Neural cell (in vitro differentiated cells): ENCODE measurements at regions not wholly inside any gene's neighbourhood (a gene's known extent, or its start where the extent isn't known, plus 50 kb on each side); places are given as distances from the start of the nearest gene placed in this dataset.

Experiments used
- H2AFZ ChIP-seq: fragments of 200-600, 300-800 bp; sonication (generic), shearing (Covaris generic); 2 replicates; pipeline ENCODE4 v1.6.0; 2014; ENCODE audit warnings: low read depth, mild to moderate bottlenecking, antibody characterized with exemption, low read length, moderate library complexity
- H3F3A ChIP-seq: fragments of 200-600 bp; shearing (Covaris generic); 2 replicates; pipeline ENCODE4 v1.6.1; 2016; ENCODE audit warnings: mild to moderate bottlenecking, moderate library complexity, mixed read lengths, antibody characterized with exemption, low read length; ENCODE audit not compliant: insufficient read depth, poor library complexity, severe bottlenecking
- H3K27ac ChIP-seq: fragments of 200-600, 300-800 bp; sonication (generic), shearing (Covaris generic); 2 replicates; pipeline ENCODE4 v1.5.1; 2014; ENCODE audit warnings: mild to moderate bottlenecking, low read length, moderate library complexity
- H3K27me3 ChIP-seq: fragments of 300-800, 200-600 bp; sonication (generic), shearing (Covaris generic); 2 replicates; pipeline ENCODE4 v1.6.0; 2014; ENCODE audit warnings: mild to moderate bottlenecking, low read depth, low read length, moderate library complexity; ENCODE audit not compliant: insufficient read depth
- H3K36me3 ChIP-seq: fragments of 300-800, 200-600 bp; sonication (generic), shearing (Covaris generic); 2 replicates; pipeline ENCODE4 v1.5.1; 2014; ENCODE audit warnings: mild to moderate bottlenecking, antibody characterized with exemption, low read length, moderate library complexity; ENCODE audit not compliant: insufficient read depth
- H3K4me2 ChIP-seq: fragments of 300-800, 200-600 bp; sonication (generic), shearing (Covaris generic); 2 replicates; pipeline ENCODE4 v1.6.0; 2014; ENCODE audit warnings: mild to moderate bottlenecking, low read length
- H3K4me3 ChIP-seq: fragments of 300-800, 200-600 bp; sonication (generic), shearing (Covaris generic); 2 replicates; pipeline ENCODE4 v1.5.1; 2014; ENCODE audit warnings: mild to moderate bottlenecking, low read length, moderate library complexity
- H3K79me2 ChIP-seq: fragments of 200-600 bp; shearing (Covaris generic); replicated peaks from 2 replicates; pipeline ENCODE4 v1.6.0; 2014; ENCODE audit warnings: mild to moderate bottlenecking, low read length, moderate library complexity; ENCODE audit not compliant: insufficient read depth
- H3K9ac ChIP-seq: fragments of 300-800, 200-600 bp; sonication (generic), shearing (Covaris generic); 2 replicates; pipeline ENCODE4 v1.6.1; 2016; ENCODE audit warnings: mild to moderate bottlenecking, low read length, mixed read lengths
- H3K9me2 ChIP-seq: fragments of 200-600 bp; shearing (Covaris generic); 2 replicates; pipeline ENCODE4 v1.6.1; 2016; ENCODE audit warnings: mild to moderate bottlenecking, low read length, mixed read lengths; ENCODE audit not compliant: insufficient read depth
- H3K9me3 ChIP-seq: fragments of 200-600, 300-800 bp; sonication (generic), shearing (Covaris generic); 2 replicates; pipeline ENCODE4 v1.6.1; 2016; ENCODE audit warnings: mild to moderate bottlenecking, mixed run types, low read length, moderate library complexity, mixed read lengths
- H4K20me1 ChIP-seq: fragments of 200-600 bp; shearing (Covaris generic); 2 replicates; pipeline ENCODE4 v1.6.1; 2016; ENCODE audit warnings: mild to moderate bottlenecking, mixed run types; ENCODE audit not compliant: insufficient read depth
- CTCF ChIP-seq: fragments of 450-650 bp; IDR thresholded peaks from 2 replicates; pipeline ENCODE4 v1.5.1; 2014; ENCODE audit warnings: antibody characterized with exemption, mild to moderate bottlenecking, moderate library complexity; ENCODE audit not compliant: poor library complexity, severe bottlenecking
- EP300 ChIP-seq: fragments of 450-650 bp; conservative IDR thresholded peaks from 2 replicates; pipeline ENCODE4 v1.6.1; 2014; ENCODE audit warnings: antibody characterized with exemption, mild to moderate bottlenecking, moderate library complexity; ENCODE audit not compliant: poor library complexity, severe bottlenecking
- EZH2 ChIP-seq: fragments of 200-600, 300-800 bp; shearing (Covaris generic), sonication (generic); IDR thresholded peaks from 2 replicates; pipeline ENCODE4 v1.6.1; 2014; ENCODE audit warnings: antibody characterized with exemption, low read length, borderline replicate concordance, mild to moderate bottlenecking; ENCODE audit not compliant: insufficient read depth, poor library complexity, severe bottlenecking
- MXI1 ChIP-seq: fragments of 450-650 bp; conservative IDR thresholded peaks from 2 replicates; pipeline ENCODE4 v1.6.1; 2014; ENCODE audit warnings: antibody characterized with exemption, mild to moderate bottlenecking; ENCODE audit not compliant: poor library complexity, severe bottlenecking
- POLR2AphosphoS5 ChIP-seq: IDR thresholded peaks from 2 replicates; pipeline ENCODE4 v1.6.1; 2012
- RAD21 ChIP-seq: fragments of 450-650 bp; conservative IDR thresholded peaks from 2 replicates; pipeline ENCODE4 v1.6.1; 2014; ENCODE audit warnings: antibody characterized with exemption, mild to moderate bottlenecking, moderate library complexity
- REST ChIP-seq: IDR thresholded peaks from 2 replicates; pipeline ENCODE4 v1.6.1; 2012; ENCODE audit warnings: borderline replicate concordance
- SMC3 ChIP-seq: fragments of 450-650 bp; conservative IDR thresholded peaks from 2 replicates; pipeline ENCODE4 v1.6.1; 2014; ENCODE audit warnings: antibody characterized with exemption, mild to moderate bottlenecking, moderate library complexity; ENCODE audit not compliant: poor library complexity
- TAF1 ChIP-seq: IDR thresholded peaks from 2 replicates; pipeline ENCODE4 v1.6.1; 2012; ENCODE audit warnings: low read depth

GRCh38 chr1:56069824-56070223, 509.5 kb downstream of the PLPP3 start:
- no peak overlapping the region for H3K4me2 ChIP-seq
- no peaks in the 10 kb centered on the region for H3K27me3 ChIP-seq
- no peaks in the 10 kb centered on the region for H3K9me3 ChIP-seq
- H3K36me3 ChIP-seq, result no peaks in the 10 kb centered on the region
- no peaks in the 10 kb centered on the region for H3F3A ChIP-seq
- no peak overlapping the region for H3K4me3 ChIP-seq
- H3K79me2 ChIP-seq, result no peaks in the 10 kb centered on the region
- H3K9ac ChIP-seq, result no peak overlapping the region
- no peaks in the 10 kb centered on the region for H3K9me2 ChIP-seq
- H4K20me1 ChIP-seq, result no peaks in the 10 kb centered on the region
- no peak overlapping the region for H2AFZ ChIP-seq
- no peak overlapping the region for H3K27ac ChIP-seq
- TF ChIP-seq SMC3 (no peak), RAD21 (no peak), POLR2AphosphoS5 (no peak), CTCF (no peak), EP300 (no peak), EZH2 (no peak), REST (no peak), MXI1 (no peak), TAF1 (no peak)

GRCh38 chr1:56068908-56069307, 510.5 kb downstream of the PLPP3 start:
- H3F3A ChIP-seq, result no peaks in the 10 kb centered on the region
- no peaks in the 10 kb centered on the region for H3K9me3 ChIP-seq
- H3K9me2 ChIP-seq, result no peaks in the 10 kb centered on the region
- no peak overlapping the region for H3K4me3 ChIP-seq
- H3K79me2 ChIP-seq, result no peaks in the 10 kb centered on the region
- H4K20me1 ChIP-seq, result no peaks in the 10 kb centered on the region
- no peak overlapping the region for H2AFZ ChIP-seq
- H3K36me3 ChIP-seq, result no peaks in the 10 kb centered on the region
- no peak overlapping the region for H3K4me2 ChIP-seq
- H3K27ac ChIP-seq, result no peak overlapping the region
- H3K27me3 ChIP-seq, result no peaks in the 10 kb centered on the region
- TF ChIP-seq POLR2AphosphoS5 (no peak), CTCF (no peak), EZH2 (no peak), TAF1 (no peak), REST (no peak), RAD21 (no peak), EP300 (no peak), SMC3 (no peak), MXI1 (no peak)
- H3K9ac ChIP-seq, result no peak overlapping the region
